CD4-positive, alpha-beta T cell treated with Interleukin-10 for 1 hour (primary cell): ENCODE measurements at regions not wholly inside any gene's neighbourhood (a gene's known extent, or its start where the extent isn't known, plus 50 kb on each side); places are given as distances from the start of the nearest gene placed in this dataset.

Source experiments
- DNase-seq: peaks from one replicate; pipeline ENCODE4 v3.0.0-alpha.2; 2020

- no peak for DNase-seq
Measured at GRCh38 chr3:124456506-124456905, 273.7 kb upstream of the UMPS start.

- no peak for DNase-seq
Measured at GRCh38 chr3:124459678-124460077, 270.6 kb upstream of the UMPS start.

- DNase-seq: no peak
Measured at GRCh38 chr3:124461126-124461525, 269.1 kb upstream of the UMPS start.

- DNase-seq: no peak
Measured at GRCh38 chr3:124461838-124462632, 268.2 kb upstream of the UMPS start.

- no peak for DNase-seq
Measured at GRCh38 chr3:124463234-124463633, 267.0 kb upstream of the UMPS start.

GRCh38 chr3:124467980-124468902, 262.0 kb upstream of the UMPS start:
- DNase-seq: no peak

- no peak for DNase-seq
Measured at GRCh38 chr3:124469555-124469954, 260.7 kb upstream of the UMPS start.

GRCh38 chr3:124478830-124479229, 251.4 kb upstream of the UMPS start:
- DNase-seq: no peak

- no peak for DNase-seq
Measured at GRCh38 chr3:124483915-124484470, 246.3 kb upstream of the UMPS start.

GRCh38 chr3:124486324-124486723, 243.9 kb upstream of the UMPS start:
- DNase-seq: no peak

- no peak for DNase-seq
Measured at GRCh38 chr3:124489506-124489905, 240.7 kb upstream of the UMPS start.

GRCh38 chr3:124491098-124491497, 239.2 kb upstream of the UMPS start:
- no peak for DNase-seq

- no peak for DNase-seq
Measured at GRCh38 chr3:124491875-124492274, 238.4 kb upstream of the UMPS start.

- no peak for DNase-seq
Measured at GRCh38 chr3:124492824-124493223, 237.4 kb upstream of the UMPS start.

- DNase-seq: no peak
Measured at GRCh38 chr3:124496061-124496460, 234.2 kb upstream of the UMPS start.

GRCh38 chr3:124497487-124497886, 232.8 kb upstream of the UMPS start:
- DNase-seq: no peak

- DNase-seq: no peak
Measured at GRCh38 chr3:124498891-124499290, 231.4 kb upstream of the UMPS start.

GRCh38 chr3:124504332-124505059, 225.8 kb upstream of the UMPS start:
- no peak for DNase-seq

- no peak for DNase-seq
Measured at GRCh38 chr3:124509884-124510283, 220.4 kb upstream of the UMPS start.

- DNase-seq: no peak
Measured at GRCh38 chr3:124510290-124510689, 220.0 kb upstream of the UMPS start.

- DNase-seq: no peak
Measured at GRCh38 chr3:124512881-124513609, 217.2 kb upstream of the UMPS start.

- DNase-seq: no peak
Measured at GRCh38 chr3:124513610-124513997, 216.6 kb upstream of the UMPS start.
